ENCODE measurements at regions not wholly inside any gene's neighbourhood (a gene's known extent, or its start where the extent isn't known, plus 50 kb on each side); places are given as distances from the start of the nearest gene placed in this dataset.
"Not testable (repeated sequence)": the region's sequence is repeated elsewhere in the genome, so short reads cannot be mapped to it uniquely, and the experiment has no call there.

DNA sequence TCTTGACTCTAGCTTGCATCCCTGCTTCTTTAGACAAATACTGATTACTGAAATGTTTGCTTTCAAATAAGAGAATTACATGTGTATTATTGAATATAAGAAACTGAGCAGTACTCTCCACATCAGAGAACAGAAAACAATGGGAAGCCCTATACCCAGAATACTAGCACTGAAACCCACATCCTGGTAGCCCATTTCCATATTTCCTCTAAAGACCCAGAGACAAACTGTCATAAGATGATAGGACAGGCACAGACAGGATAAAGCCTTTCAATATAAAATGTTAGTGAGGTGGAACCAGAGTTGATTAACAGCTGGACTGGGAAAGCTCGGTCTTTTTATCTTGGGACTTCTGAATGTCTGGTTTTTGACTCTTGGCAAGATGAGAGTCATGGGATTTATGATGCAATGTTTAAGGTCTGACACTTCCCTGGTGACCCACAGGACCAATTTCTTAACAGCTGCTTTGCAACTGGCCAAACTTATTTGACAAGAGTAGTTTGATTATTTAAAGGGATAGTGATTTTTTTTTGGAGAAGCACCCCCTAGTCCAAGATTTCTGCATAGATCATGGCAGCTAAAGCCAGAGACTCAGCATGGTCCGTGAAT is 166.9 kb upstream of the ATXN7L3B start:
- H3K9me3 ChIP-seq (ENCODE audit: control insufficient read depth, insufficient read depth, low read length) = no peaks in the 10 kb centered on the region
- no peak for DNase-seq (ENCODE audit: low read depth, low spot score)
- no peaks in the 10 kb centered on the region for H3K27me3 ChIP-seq (ENCODE audit: control insufficient read depth, insufficient read depth, low read length)
- no peaks in the 10 kb centered on the region for H3K4me1 ChIP-seq (ENCODE audit: control insufficient read depth, insufficient read depth, low read length)
- H3K27ac ChIP-seq (ENCODE audit: low read length) = no peak overlapping the region
- WGBS (ENCODE audit: insufficient coverage, insufficient read length) = no CpG with 5 or more reads among the region's 2 CpGs
- H3K36me3 ChIP-seq (ENCODE audit: control insufficient read depth, insufficient read depth, low read length) = no peaks in the 10 kb centered on the region
- no peak overlapping the region for H3K4me3 ChIP-seq (ENCODE audit: low read length)

DNA sequence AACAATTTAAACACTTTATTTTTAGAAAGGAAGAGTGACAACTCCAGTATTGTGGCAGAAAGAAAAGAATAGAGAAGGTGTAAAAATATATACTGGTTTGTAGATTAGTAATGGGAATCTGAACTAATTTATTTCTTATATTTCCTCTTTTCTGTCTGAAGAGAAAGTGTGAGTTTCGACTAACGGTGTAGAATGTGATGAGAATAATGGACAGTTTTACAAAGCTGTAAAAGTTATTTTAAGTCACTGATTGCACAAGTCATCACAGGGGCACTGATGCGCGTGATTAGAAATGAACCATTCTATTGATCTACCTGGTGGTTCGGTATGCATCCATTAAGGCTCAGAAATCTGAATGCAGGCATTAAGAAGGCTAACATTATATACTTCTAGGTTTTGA is 158.5 kb upstream of the ATXN7L3B start:
- Histone ChIP-seq H3K9me3 (ENCODE audit: control insufficient read depth, insufficient read depth, low read length) (no peaks in the 10 kb centered on the region), H3K4me1 (ENCODE audit: control insufficient read depth, insufficient read depth, low read length) (no peaks in the 10 kb centered on the region), H3K36me3 (ENCODE audit: control insufficient read depth, insufficient read depth, low read length) (no peaks in the 10 kb centered on the region), H3K4me3 (ENCODE audit: low read length) (no peak overlapping the region), H3K27me3 (ENCODE audit: control insufficient read depth, insufficient read depth, low read length) (no peaks in the 10 kb centered on the region), H3K27ac (ENCODE audit: low read length) (no peak overlapping the region)
- no CpG with 5 or more reads among the region's 5 CpGs for WGBS (ENCODE audit: insufficient coverage, insufficient read length)
- DNase-seq (ENCODE audit: low read depth, low spot score) = no peak

DNA sequence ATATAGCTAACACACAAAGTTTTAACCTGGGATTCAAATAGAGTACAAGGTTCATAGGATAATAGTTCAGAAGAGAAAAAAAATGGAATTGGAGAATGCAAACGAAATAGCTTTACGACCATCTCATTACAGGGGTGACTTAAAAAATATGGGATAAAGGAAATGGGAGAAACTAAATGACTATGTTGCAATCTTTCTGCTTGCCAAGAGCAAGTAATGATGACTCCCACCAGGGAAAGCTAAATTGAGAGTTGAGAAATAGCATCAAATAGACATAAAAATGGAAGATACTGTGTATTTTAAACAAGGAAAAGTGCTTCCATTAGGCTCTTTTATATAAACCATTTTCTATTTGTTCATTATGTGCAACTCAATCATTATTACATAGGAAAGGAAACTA is 155.7 kb upstream of the ATXN7L3B start:
- H3K4me3 ChIP-seq (ENCODE audit: low read length) = no peak overlapping the region
- no peak overlapping the region for H3K27ac ChIP-seq (ENCODE audit: low read length)
- H3K27me3 ChIP-seq (ENCODE audit: control insufficient read depth, insufficient read depth, low read length) = no peaks in the 10 kb centered on the region
- H3K9me3 ChIP-seq (ENCODE audit: control insufficient read depth, insufficient read depth, low read length) = no peaks in the 10 kb centered on the region
- WGBS (ENCODE audit: insufficient coverage, insufficient read length) = no CpG with 5 or more reads among the region's 2 CpGs
- H3K36me3 ChIP-seq (ENCODE audit: control insufficient read depth, insufficient read depth, low read length) = no peaks in the 10 kb centered on the region
- H3K4me1 ChIP-seq (ENCODE audit: control insufficient read depth, insufficient read depth, low read length) = no peaks in the 10 kb centered on the region
- DNase-seq (ENCODE audit: low read depth, low spot score) = no peak

DNA sequence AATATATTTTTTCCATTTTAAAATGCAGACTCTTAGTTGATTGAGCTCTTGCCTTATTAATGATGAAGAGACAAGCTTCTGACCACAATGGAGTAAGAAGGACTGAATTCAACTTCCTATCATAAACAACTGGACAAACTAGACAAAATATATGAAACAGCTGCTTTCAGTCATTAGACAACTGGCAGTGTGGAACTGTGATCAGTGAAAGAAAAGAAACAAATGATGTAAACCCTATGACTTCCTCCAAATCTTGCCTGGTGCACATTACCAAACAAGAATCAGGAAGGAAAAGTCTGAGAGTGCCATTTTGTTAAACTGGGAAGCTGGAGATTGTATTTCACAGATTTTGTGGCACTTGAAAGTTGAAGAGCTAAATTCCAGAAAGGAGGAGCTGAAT is 154.7 kb upstream of the ATXN7L3B start:
- Histone ChIP-seq H3K4me1 (ENCODE audit: control insufficient read depth, insufficient read depth, low read length) (no peaks in the 10 kb centered on the region), H3K4me3 (ENCODE audit: low read length) (no peak overlapping the region), H3K36me3 (ENCODE audit: control insufficient read depth, insufficient read depth, low read length) (no peaks in the 10 kb centered on the region), H3K27ac (ENCODE audit: low read length) (no peak overlapping the region), H3K9me3 (ENCODE audit: control insufficient read depth, insufficient read depth, low read length) (no peaks in the 10 kb centered on the region), H3K27me3 (ENCODE audit: control insufficient read depth, insufficient read depth, low read length) (no peaks in the 10 kb centered on the region)
- DNase-seq (ENCODE audit: low read depth, low spot score) = no peak

DNA sequence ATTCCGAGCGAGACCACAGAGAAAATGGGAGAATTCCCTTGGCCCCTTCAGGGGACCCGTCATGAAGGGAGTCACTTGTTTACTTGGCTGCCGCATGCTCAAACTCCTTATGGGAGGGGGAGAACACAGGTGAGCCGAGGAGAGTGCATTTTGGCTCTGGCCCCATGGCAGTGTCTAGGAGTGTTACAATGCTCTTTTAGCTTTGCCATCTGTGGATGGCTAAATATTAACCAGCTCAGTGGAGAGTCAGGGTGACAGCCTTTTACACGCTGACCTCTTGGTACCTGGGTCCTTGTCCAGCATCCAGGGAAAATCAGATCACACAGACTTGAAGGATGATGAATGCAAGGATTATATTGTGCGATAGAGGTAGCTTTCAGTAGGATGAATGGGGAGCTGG is 146.4 kb upstream of the ATXN7L3B start:
- no peak overlapping the region for H3K4me3 ChIP-seq (ENCODE audit: low read length)
- no peaks in the 10 kb centered on the region for H3K27me3 ChIP-seq (ENCODE audit: control insufficient read depth, insufficient read depth, low read length)
- H3K9me3 ChIP-seq (ENCODE audit: control insufficient read depth, insufficient read depth, low read length) = no peaks in the 10 kb centered on the region
- no peak for DNase-seq (ENCODE audit: low read depth, low spot score)
- WGBS (ENCODE audit: insufficient coverage, insufficient read length) = no CpG with 5 or more reads among the region's 7 CpGs
- H3K27ac ChIP-seq (ENCODE audit: low read length) = no peak overlapping the region
- H3K36me3 ChIP-seq (ENCODE audit: control insufficient read depth, insufficient read depth, low read length) = no peaks in the 10 kb centered on the region
- no peaks in the 10 kb centered on the region for H3K4me1 ChIP-seq (ENCODE audit: control insufficient read depth, insufficient read depth, low read length)

DNA sequence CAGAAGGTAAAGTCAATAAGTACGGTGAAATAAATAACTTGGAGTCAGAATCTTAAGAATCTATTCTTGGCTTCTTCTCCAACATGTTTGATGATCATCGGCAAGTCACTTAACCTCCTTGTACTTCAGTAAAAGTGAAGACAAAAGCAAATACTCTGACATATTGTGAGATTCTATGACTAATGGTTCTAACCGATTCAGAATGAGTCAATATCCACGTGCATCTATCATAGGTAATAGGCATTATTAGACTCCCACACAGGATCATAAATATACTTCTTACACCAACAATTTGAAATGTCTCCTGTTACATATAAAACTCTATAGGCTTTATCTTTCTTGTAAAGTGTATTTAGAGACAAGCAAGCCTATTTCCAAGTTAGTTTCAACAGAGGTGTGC is 144.4 kb upstream of the ATXN7L3B start:
- H3K4me1 ChIP-seq (ENCODE audit: control insufficient read depth, insufficient read depth, low read length) = no peaks in the 10 kb centered on the region
- no peaks in the 10 kb centered on the region for H3K36me3 ChIP-seq (ENCODE audit: control insufficient read depth, insufficient read depth, low read length)
- H3K27me3 ChIP-seq (ENCODE audit: control insufficient read depth, insufficient read depth, low read length) = no peaks in the 10 kb centered on the region
- no CpG with 5 or more reads among the region's 4 CpGs for WGBS (ENCODE audit: insufficient coverage, insufficient read length)
- DNase-seq (ENCODE audit: low read depth, low spot score) = no peak
- H3K27ac ChIP-seq (ENCODE audit: low read length) = no peak overlapping the region
- no peaks in the 10 kb centered on the region for H3K9me3 ChIP-seq (ENCODE audit: control insufficient read depth, insufficient read depth, low read length)
- no peak overlapping the region for H3K4me3 ChIP-seq (ENCODE audit: low read length)

DNA sequence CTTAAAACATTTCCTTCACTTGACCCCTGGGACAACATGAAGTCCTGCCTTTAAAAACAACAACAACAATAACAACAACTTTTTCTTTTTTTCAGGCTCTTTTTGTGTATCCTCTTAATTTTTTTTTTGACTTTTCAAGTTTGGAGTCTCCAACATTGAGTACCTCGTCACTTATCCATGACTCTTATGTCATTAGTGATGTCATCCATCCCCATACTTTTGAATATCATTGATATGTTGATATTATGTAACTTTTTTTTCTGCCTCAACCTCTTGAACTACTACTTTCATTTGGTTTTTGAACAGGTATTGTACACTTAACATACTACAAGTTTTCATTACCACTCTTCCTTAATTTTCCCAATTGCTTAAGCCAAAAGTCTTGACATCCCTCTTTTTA is 143.0 kb upstream of the ATXN7L3B start:
- no peak overlapping the region for H3K4me3 ChIP-seq (ENCODE audit: low read length)
- H3K27me3 ChIP-seq (ENCODE audit: control insufficient read depth, insufficient read depth, low read length) = no peaks in the 10 kb centered on the region
- H3K9me3 ChIP-seq (ENCODE audit: control insufficient read depth, insufficient read depth, low read length) = no peaks in the 10 kb centered on the region
- no peak for DNase-seq (ENCODE audit: low read depth, low spot score)
- no peak overlapping the region for H3K27ac ChIP-seq (ENCODE audit: low read length)
- H3K36me3 ChIP-seq (ENCODE audit: control insufficient read depth, insufficient read depth, low read length) = no peaks in the 10 kb centered on the region
- no peaks in the 10 kb centered on the region for H3K4me1 ChIP-seq (ENCODE audit: control insufficient read depth, insufficient read depth, low read length)
- no CpG with 5 or more reads among the region's 1 CpG for WGBS (ENCODE audit: insufficient coverage, insufficient read length)

DNA sequence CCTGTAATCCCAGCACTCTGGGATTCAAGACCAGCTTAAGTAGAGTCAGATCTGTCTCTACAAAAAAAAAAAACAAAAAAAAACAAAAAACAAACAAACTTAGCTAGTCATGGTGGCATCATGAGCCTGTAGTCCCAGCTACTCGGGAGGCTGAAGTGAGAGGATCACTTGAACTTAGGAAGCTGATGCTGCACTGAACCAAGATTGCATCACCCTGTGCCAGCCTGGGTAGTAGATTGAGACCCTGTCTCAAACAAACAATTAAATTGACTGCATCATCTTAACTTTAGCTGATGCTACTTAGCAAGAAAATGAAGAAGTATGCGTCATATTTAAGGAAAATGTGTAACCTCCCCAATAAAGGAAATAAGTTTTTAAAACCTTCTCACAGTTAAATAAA is 136.6 kb upstream of the ATXN7L3B start:
- DNase-seq (ENCODE audit: low read depth, low spot score) = no peak
- no CpG with 5 or more reads among the region's 2 CpGs for WGBS (ENCODE audit: insufficient coverage, insufficient read length)
- no peaks in the 10 kb centered on the region for H3K9me3 ChIP-seq (ENCODE audit: control insufficient read depth, insufficient read depth, low read length)
- no peaks in the 10 kb centered on the region for H3K36me3 ChIP-seq (ENCODE audit: control insufficient read depth, insufficient read depth, low read length)
- H3K4me3 ChIP-seq (ENCODE audit: low read length) = no peak overlapping the region
- no peaks in the 10 kb centered on the region for H3K4me1 ChIP-seq (ENCODE audit: control insufficient read depth, insufficient read depth, low read length)
- H3K27me3 ChIP-seq (ENCODE audit: control insufficient read depth, insufficient read depth, low read length) = no peaks in the 10 kb centered on the region
- no peak overlapping the region for H3K27ac ChIP-seq (ENCODE audit: low read length)

DNA sequence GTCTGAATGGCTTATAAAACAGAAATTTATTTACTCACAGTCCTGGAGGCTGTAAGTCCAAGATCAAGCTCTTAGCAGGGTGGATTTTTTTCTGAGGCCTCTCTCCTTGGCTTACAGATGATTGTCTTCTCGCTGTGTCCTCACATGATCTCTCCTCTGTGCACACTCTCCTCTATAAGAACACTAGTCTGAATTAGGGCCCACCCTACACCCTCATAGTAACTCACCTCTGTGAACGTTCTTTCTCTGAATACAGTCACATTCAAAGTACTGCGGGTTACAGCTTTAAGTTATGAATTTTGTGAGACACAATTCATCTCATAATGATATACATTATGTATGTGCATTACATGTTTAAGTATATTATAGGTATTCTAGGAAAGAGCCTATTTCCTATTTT is 135.7 kb upstream of the ATXN7L3B start:
- no peaks in the 10 kb centered on the region for H3K9me3 ChIP-seq (ENCODE audit: control insufficient read depth, insufficient read depth, low read length)
- no peaks in the 10 kb centered on the region for H3K27me3 ChIP-seq (ENCODE audit: control insufficient read depth, insufficient read depth, low read length)
- DNase-seq (ENCODE audit: low read depth, low spot score) = no peak
- WGBS (ENCODE audit: insufficient coverage, insufficient read length) = no CpG with 5 or more reads among the region's 3 CpGs
- no peak overlapping the region for H3K4me3 ChIP-seq (ENCODE audit: low read length)
- no peak overlapping the region for H3K27ac ChIP-seq (ENCODE audit: low read length)
- no peaks in the 10 kb centered on the region for H3K4me1 ChIP-seq (ENCODE audit: control insufficient read depth, insufficient read depth, low read length)
- H3K36me3 ChIP-seq (ENCODE audit: control insufficient read depth, insufficient read depth, low read length) = no peaks in the 10 kb centered on the region

DNA sequence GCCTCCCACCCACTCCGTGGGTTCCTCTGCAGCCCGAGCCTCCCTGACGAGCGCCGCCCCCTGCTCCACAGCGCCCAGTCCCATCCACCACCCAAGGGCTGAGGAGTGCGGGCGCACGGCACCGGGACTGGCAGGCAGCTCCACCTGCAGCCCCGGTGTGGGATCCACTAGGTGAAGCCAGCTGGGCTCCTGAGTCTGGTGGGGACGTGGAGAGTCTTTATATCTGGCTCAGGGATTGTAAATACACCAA is 134.5 kb upstream of the ATXN7L3B start:
- H3K4me3 ChIP-seq (ENCODE audit: low read length); H3K27ac ChIP-seq (ENCODE audit: low read length); DNase-seq (ENCODE audit: low read depth, low spot score); H3K36me3 ChIP-seq (ENCODE audit: control insufficient read depth, insufficient read depth, low read length); H3K27me3 ChIP-seq (ENCODE audit: control insufficient read depth, insufficient read depth, low read length); H3K4me1 ChIP-seq (ENCODE audit: control insufficient read depth, insufficient read depth, low read length); H3K9me3 ChIP-seq (ENCODE audit: control insufficient read depth, insufficient read depth, low read length): not testable (repeated sequence)
- WGBS (ENCODE audit: insufficient coverage, insufficient read length) = no CpG with 5 or more reads among the region's 12 CpGs

DNA sequence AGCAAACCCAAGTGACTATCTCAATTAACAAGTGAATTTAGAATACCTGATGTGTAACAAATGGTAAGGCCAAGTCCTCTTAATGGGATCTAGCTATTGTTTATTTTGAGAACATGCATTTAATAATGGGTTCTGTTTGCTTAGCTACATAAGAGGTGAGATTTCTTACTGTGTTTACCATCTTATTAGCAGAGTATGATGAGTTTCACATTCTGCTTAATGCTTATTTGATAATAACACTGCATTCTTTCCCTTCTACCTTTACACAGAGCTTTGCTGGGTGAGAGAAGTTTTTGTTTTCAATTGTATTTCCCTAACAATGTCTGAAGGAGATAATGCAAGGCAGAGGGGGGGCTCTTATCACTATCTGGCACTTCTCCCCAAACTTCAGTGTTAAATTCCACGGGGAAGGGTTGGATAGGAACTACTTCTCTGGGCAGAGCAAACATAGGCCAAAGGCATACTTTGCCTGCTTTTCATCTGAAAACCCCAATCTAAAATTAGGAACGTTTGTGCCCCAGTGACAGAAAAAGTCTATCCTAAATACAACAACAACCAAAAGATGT is 129.0 kb upstream of the ATXN7L3B start:
- WGBS (ENCODE audit: insufficient coverage, insufficient read length) = no CpG with 5 or more reads among the region's 2 CpGs
- Histone ChIP-seq H3K27ac (ENCODE audit: low read length) (no peak overlapping the region), H3K9me3 (ENCODE audit: control insufficient read depth, insufficient read depth, low read length) (no peaks in the 10 kb centered on the region), H3K36me3 (ENCODE audit: control insufficient read depth, insufficient read depth, low read length) (no peaks in the 10 kb centered on the region), H3K4me1 (ENCODE audit: control insufficient read depth, insufficient read depth, low read length) (no peaks in the 10 kb centered on the region), H3K4me3 (ENCODE audit: low read length) (no peak overlapping the region), H3K27me3 (ENCODE audit: control insufficient read depth, insufficient read depth, low read length) (no peaks in the 10 kb centered on the region)
- DNase-seq (ENCODE audit: low read depth, low spot score) = no peak

All from iPS DF 6.9 (cell line).